ENCODE measurements at regions not wholly inside any gene's neighbourhood (a gene's known extent, or its start where the extent isn't known, plus 50 kb on each side); places are given as distances from the start of the nearest gene placed in this dataset.

DNA sequence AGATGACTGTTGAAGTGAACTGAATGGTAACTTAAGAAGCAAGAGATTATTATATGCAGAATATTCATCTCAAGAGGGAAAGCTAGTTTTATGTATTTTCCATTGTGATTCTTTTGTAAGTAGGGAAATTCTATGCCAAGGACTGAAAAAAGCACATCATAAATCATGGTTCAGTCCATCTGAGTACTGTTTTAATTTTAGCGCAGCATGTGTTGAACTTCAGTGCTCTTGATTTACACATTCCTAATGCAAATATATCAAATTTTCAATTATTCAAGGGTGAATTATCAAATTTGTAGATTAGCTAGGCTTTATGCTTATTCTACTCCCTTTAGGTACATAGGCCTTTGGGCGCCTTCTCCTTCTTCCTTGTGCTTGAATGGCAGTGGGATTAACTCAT lies 50.3 kb upstream of the TCF12 start:
- no peak for DNase-seq (ENCODE audit: low read depth in 2 of 2)

DNA sequence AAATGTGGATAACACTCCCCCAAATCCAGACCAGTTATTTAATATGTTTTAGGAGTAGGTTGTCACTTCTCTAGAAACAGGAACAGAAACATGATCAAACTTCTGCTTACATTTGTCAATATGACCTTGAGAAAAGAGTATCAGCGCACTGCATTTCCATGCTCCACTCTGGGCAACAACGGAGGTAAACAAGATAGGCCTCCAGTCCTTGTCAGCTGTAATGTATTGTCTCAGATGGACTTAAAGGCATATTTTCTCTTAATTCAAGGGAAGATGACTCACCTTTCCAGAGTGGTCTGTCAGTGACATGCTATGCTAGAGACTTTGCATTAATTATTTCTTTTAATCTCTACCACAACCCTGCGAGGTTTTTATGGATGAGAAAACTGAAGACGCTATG lies 51.6 kb upstream of the TCF12 start:
- DNase-seq (ENCODE audit: low read depth in 2 of 2) = no peak

DNA sequence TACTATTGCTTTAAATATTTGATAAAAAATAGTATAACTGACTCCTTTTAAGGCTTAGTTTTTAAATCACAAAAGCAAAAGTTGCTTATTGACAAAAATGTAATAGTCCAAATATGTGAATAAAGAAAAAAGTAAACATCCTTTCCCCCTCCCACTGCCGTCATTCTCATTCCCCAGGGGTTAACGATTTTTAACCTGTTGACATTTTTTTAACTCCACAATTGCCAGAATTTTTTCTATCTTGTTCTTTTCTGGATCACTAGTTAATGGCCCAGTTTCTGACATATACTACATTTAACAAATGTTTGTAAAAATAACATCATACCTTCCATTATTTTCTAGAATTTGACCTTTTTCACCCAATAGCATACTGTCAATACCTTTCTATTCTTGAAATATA lies 60.6 kb upstream of the TCF12 start:
- DNase-seq (ENCODE audit: low read depth in 2 of 2) = no peak

DNA sequence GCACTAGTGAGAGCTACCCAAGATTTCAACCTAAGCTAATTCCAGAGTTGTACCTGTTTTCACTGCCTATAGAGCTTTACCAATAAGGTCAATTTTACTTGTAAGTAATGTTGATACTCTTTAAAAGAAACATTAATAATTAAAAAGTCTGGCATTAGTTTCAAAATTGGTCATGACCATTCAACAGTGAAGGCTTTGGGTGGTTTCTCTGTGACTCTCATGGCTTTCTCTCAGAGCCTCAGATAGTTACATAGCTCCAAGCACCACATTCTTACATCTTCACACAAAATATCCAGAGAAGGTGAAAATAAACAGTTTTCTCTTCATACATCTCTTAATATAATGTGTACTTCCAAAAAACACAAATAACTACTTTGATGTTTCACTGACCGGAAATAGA lies 61.5 kb upstream of the TCF12 start:
- DNase-seq (ENCODE audit: low read depth in 2 of 2) = no peak

DNA sequence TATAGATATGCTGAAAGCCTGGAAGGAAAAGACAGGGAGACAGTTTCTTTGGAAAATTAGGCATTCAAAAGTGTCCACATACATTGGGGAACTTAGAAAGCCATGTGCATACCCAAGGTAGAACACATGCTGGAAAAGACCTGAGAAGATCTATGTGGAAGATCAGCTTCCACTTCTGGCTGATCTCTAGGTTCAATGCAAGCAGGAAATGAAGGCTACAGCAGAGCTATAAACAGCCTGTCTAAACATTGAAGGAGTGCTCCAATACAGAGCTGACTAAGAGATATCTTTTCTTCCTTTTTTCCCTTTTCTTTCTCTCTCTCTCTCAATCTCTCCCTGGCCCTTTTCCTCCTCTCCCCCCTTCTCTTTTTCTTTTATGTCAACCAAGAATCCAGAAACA lies 73.6 kb upstream of the TCF12 start:
- no peak for DNase-seq (ENCODE audit: low read depth in 2 of 2)

DNA sequence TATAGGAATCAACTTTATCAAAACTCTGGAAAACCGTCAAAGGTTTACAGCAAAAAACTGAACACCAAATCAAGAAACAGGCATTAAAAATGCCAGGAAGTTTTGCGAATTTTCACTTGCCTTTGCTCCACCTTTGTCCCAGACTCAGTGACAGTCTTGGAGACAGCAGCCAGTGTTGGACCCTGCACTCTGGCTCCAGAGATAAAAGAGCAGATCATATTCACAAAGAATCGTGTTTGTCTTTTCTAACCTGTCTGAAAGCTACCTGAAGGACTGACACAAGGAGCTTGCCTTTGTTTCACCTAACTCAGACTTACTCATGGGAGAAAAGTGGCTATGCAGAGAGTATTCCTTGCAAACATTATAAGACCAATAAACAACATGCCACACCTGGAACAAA lies 74.0 kb upstream of the TCF12 start:
- DNase-seq (ENCODE audit: low read depth in 2 of 2) = no peak

DNA sequence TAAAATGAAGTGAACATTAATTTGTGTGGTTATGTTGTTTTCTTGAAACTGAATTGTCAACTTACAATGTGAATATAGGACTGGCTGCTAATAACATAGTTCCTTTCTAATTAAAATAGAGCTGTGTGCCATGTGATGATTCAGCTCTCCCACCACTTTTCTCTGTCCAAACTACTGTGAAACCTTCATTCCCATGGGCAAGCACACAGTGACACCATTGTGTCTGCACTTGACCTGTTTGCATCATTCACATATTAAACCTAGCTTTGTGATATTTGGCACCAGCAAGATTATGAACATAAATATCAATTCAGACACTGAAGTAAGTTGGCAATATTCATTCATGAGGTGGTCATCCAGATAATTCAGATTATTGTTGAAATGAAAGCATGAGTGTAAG lies 78.8 kb upstream of the TCF12 start:
- DNase-seq (ENCODE audit: low read depth in 2 of 2) = no peak

DNA sequence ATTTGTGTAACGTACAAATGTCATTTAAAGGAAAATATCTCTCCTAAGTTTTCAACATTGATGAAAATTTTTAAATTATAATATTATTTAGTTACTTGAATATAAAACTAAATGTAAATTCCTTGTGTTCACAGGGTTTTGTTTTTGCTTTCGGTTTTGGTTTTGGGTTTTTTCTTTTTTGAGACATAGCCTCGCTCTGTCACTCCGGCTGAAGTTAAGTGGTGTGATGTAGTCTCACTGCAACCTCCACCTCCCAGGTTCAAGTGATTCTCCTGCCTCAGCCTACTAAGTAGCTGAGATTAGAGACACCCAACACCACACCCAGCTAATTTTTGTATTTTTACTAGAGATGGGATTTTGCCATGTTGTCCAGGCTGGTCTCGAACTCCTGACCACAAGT lies 79.3 kb upstream of the TCF12 start:
- DNase-seq (ENCODE audit: low read depth in 2 of 2) = no peak

DNA sequence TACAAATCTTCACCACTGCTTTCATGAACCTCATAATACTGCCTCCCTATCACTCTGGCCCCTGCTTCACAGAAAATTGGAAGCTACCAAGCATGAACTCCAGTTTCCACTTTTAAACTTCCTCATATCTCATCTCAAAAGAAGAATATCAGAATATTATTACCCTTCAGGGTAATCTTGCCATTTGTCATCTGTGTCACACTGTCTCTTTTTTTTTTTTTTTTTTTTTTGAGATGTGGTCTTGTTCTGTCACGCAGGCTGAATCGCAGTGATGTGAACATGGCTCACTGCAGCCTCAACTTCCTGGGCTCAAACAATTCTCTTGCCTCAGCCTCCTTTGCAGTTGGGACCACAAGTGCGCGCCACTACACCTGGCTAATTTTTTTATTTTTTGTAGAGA lies 80.4 kb upstream of the TCF12 start:
- no peak for DNase-seq (ENCODE audit: low read depth in 2 of 2)

DNA sequence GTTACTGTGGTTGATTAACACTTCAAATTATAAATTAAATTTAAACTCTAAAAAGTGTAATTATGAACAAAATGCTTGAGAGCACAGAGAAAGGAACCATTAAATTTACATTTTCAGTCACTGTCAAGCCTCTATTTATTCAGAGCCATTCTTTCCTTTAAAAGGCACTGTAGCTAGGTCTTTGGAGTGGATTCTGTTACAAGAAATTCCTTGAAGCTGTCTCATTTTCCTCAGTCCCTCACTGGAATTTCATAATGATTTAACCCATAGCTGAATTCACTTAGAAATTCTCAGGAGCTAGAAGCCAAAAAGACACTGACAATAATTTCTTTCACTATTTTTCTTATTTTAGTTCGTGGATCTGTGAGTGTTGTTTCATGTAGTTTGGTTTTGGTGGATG lies 81.2 kb upstream of the TCF12 start:
- DNase-seq (ENCODE audit: low read depth in 2 of 2) = no peak

DNA sequence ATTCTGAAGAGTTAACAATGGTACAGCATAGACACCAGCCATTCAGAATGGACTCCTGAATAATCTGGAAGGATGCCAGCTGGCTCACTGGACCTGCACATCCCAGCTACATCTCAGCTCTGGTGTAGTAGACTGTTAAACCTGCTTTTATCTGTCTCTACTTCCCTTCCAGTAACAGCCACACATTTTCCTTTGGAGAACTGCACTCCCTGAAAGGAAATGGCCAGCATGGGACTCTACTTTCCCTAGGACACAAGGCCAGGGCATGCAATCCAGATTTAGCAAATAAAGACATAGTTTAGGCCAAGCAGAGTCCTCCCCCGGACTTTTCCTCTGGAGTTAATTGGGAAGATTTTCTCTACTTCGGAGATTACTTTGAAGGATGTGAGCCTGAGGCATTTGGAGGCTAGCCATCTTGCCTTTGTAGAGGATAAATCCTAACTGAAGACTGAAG lies 82.7 kb upstream of the TCF12 start:
- DNase-seq (ENCODE audit: low read depth in 2 of 2) = no peak

DNA sequence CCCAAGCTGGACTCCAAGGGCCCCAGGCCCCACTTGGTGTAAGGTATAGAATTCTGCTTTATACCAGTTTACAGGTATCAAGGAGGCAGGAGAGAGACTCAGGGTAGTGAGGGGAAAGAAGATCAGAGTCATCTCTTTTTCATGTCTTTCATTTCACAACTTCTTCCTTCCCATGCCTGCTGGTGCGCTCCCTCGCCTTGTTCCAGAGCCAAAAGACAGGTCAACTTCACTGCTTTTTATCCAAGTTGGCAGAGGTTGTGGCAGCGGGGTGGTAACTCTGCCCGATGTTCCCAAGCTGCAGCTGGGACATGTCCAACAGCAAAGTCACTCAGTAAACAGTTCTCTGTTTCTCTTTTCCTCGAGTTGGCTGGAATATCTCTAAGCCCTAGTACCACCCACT lies 86.3 kb upstream of the TCF12 start:
- no peak for DNase-seq (ENCODE audit: low read depth in 2 of 2)

DNA sequence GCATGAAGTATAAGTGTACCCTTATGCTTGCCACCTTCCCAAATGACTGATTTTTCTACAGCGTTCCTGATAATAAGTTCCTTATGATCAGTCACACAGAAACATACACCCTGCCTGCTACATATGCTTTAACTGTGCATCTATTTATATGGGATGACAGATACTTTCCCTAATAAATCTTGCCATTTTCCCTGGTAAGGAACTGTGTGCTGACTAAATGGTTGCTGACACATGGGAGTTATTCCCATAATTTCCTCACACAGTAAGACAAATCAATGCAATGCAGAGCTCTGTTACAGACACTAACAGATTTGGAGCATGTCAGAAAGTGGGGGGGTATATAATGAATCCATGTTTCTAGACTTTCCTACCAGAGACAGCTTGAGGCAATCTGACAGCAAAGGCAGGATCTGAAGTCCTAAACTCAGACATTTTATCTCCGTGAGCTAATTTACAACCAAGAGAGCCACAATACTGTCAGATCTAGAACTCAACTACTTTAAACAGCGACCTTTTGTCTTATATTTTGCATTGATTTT lies 86.9 kb upstream of the TCF12 start:
- no peak for DNase-seq (ENCODE audit: low read depth in 2 of 2)

DNA sequence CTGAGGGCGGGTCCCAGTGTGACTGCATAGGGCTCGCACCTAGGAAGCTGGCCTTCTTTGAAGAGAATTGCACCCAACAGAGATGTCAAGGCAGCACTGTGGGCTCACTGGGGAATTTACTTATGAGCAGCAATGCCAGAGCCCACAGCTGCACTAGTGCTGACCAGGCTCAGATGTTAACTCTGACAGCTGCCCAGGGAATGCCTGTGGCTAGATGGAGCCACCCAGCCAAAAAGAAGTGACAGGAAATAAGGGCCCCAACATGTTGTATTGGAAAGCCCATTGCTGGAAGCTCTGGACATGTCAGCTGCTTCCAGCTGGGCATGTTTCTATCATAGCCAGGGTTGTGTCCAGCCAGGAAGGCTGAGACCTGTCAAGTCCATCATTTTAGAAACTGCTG lies 90.9 kb upstream of the ZNF280D start:
- DNase-seq (ENCODE audit: low read depth in 2 of 2) = no peak

DNA sequence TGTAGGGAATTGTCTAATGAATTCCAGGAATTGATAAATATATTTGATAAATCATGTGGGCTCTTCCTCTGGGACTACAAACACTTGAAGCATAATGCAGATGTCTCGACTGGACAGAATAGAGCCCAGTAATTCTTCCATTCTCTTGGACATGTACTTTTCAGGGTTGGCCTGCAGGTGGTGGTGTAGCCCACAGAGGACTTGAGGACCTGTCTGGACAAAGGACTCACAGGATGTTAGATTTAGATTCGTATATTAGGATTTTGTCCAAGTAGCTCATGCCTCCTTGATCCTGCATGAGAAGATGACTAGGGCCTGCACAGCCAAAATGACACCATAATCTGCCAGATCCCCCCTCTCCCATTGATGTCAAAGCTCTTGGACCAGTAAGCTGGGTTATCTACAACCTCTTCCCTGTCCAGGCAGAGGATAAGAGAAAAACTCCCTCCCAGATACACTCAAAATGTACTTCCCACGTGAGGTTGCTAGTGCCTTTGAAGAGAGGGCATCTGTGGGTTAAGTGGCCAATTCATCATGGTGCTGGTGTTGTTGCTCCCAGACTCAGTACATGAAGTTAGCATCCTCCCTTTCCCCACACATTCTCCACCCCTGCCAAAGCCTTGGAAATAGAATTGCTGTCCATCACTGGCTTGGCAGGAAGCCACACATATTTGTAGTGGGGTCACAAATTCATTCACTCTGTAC lies 88.6 kb upstream of the ZNF280D start:
- DNase-seq (ENCODE audit: low read depth in 2 of 2) = peak in 1 of 2 donors; percentile 1

DNA sequence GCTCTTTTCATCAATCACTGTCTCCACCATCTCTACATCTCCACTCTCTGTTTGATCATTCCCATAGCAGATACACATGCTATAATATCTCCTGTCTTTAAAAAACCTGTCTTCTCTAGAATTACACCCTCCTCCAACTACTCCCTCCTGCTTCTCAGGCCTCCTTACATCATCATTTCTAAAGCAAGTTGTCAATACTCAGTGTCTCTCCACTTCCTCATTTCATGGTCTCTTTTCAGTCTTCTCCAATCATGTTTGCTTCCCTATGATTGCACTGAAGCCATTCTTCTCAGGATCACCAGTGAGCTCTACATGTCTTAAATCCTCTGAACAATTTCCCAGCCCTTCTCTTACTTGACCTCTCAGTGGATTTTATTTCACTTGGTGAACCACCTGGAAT lies 87.0 kb upstream of the ZNF280D start:
- no peak for DNase-seq (ENCODE audit: low read depth in 2 of 2)

DNA sequence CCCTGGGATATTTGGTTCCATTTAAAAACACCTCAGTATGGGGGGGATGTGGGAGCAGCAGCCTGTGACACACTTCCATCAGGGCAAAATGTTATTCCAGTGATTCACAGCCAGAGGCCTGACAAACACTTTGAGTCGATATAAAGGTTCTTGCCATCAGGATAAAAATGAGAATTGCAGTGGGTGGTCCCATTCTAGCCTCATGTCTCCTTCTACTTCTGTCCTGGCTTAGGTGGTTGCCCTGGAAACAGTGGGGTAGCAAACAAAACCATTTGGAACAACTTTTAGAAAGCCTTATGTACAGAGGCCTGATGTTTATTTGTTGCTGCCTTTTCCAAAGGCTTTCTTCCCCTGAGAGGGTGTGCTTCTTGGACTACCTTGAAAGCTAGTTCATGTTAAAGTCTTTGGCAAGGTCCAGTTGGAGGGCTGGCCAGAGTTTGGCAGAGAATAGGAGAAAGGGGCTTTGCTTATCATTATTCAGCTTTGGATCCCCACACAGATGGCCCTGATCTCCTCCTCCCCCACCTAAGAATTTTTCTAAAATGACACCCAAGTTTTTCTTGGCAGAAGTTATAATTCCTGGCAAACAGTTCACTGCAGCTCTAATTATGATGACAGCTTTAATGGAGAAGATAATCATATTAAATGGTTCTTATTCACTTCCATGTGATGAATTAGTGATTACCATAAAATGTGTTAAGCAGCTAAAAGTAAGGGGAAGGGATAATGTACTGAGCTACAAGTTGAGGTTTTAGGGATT lies 84.2 kb upstream of the ZNF280D start:
- no peak for DNase-seq (ENCODE audit: low read depth in 2 of 2)

DNA sequence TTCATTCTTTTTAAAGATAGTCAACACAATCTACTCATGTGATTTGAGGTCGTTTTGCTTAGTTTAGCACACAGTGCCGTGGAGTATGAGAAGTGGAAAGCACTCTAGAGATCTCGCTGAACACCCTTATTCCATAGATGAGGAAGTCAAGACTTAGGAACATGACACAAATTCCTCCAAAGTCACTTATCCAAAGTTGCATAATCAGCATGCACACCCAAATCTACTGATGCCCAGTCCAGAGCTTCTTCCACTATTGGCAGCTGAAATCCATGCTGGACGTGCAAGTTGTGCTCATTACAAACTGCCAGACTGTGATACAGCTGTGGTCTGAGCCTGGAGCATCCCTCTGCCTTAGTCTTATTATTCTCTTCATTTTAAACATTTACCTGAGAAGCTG lies 83.5 kb upstream of the ZNF280D start:
- no peak for DNase-seq (ENCODE audit: low read depth in 2 of 2)

DNA sequence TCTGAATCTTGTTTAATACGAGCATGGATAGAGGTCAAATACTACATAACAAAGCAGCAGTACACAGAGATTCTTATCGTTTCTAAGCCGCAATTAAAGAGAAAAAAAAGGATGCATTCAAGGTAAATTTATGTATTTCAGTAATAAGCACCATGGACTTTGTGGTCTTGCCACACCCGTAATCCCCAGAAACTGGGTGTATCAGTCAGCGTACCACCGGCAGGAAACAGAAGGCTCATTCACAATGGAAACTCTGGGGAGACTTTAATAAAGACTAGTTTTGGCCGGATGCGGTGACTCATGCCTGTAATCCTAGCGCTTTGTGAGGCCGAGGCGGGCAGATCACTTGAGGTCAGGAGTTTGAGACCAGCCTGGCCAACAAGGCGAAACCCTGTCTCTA lies 81.9 kb upstream of the ZNF280D start:
- no peak for DNase-seq (ENCODE audit: low read depth in 2 of 2)

DNA sequence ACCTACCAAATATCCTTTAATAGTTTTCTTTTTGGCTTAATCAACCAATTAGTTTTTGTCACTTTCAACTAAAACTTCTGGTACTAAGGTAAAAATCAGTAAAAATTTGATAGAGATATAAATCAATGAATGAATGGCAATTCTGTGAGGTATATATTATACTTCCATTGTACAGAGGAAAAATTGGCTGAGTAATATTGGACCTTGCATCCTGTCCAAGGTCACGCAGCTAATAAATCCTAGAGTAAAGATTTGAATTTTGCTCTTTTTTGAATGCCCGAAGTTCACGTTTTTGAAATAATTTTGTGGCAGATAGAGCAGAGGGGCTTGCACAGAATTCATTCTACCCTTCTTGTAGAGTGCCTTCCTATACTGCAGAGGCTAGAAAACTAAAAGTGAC lies 81.1 kb upstream of the ZNF280D start:
- no peak for DNase-seq (ENCODE audit: low read depth in 2 of 2)

DNA sequence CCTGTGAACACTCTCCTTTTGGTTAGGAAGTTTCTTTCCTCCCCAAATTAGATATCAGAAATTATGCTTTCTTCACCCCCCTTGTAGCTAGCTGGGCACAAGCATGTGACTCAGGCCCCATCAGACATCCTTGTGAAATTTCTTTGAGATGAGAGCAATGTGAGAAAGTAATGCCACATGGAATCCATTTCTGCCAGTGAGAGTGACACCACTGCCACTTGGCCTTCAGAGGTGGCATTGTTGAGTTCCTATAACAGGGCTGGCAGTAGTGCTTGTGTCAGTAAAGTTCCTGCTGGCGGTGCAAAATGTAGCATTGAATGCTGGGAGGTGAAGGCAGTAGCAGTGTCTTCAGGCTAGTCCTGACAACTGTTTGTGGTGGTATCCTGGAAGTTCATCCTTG lies 80.7 kb upstream of the ZNF280D start:
- no peak for DNase-seq (ENCODE audit: low read depth in 2 of 2)

DNA sequence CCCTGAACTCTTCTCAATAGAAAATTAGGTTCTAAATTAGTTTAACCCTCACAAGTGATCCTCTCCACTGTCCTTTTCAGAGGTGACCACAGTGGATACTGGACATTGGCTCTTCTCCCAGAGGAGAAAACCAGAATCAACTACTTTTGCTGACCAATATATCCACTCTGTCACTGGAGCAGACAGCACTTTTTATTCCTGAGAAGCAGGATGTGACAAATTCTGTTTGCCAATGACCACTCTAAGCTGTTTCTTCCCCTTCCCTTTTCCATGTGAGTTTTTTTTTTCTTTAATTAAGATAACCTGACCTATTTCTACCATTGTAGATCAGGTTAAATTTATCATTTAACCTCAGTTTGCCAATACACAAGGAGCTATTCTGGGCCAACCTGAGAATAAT lies 79.7 kb upstream of the ZNF280D start:
- DNase-seq (ENCODE audit: low read depth in 2 of 2) = no peak

DNA sequence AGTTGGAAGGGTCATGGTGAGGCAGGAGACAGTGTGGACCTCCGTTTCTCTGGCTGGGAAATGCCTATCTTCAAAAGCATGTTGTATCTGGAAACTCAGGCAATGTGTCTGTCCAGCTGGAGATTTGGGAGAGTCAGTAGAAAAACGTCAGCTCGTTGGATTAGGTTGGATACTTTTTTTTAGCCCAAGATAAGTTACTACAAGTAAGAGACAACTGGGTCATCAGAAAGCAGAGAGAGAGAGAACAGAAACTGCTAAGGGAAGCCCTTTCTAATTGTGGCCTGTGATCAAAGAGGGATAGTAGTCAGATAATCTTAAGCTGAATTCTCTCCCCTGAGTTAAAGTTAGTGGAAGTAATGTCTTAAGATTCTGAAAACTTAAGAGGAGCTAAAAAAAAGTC lies 78.9 kb upstream of the ZNF280D start:
- no peak for DNase-seq (ENCODE audit: low read depth in 2 of 2)
